Muscle layer of colon (tissue), 2 donors: ENCODE measurements at regions not wholly inside any gene's neighbourhood (a gene's known extent, or its start where the extent isn't known, plus 50 kb on each side); places are given as distances from the start of the nearest gene placed in this dataset.

Experiments
- H3K27ac ChIP-seq: one replicate; pipeline ENCODE4 v1.7.0; 2013; ENCODE audit warnings: low read depth, mild to moderate bottlenecking, low read length, moderate library complexity
- H3K27me3 ChIP-seq, 2 donors: one replicate each; pipeline ENCODE4 v1.7.0; 2013; ENCODE audit warnings: low read length in 2 of 2, mild to moderate bottlenecking in 2 of 2; ENCODE audit not compliant: insufficient read depth in 2 of 2, control insufficient read depth in 1 of 2
- H3K36me3 ChIP-seq: one replicate; pipeline ENCODE4 v1.7.0; 2013; ENCODE audit warnings: mild to moderate bottlenecking, low read length; ENCODE audit not compliant: insufficient read depth
- H3K4me1 ChIP-seq: one replicate; pipeline ENCODE4 v1.7.0; 2013; ENCODE audit warnings: mild to moderate bottlenecking, low read length; ENCODE audit not compliant: insufficient read depth
- H3K4me3 ChIP-seq, 2 donors: one replicate each; pipeline ENCODE4 v1.7.0; 2013; ENCODE audit warnings: low read length in 2 of 2, low read depth in 1 of 2, mild to moderate bottlenecking in 1 of 2, moderate library complexity in 1 of 2
- H3K9ac ChIP-seq: one replicate; pipeline ENCODE4 v1.7.0; 2013; ENCODE audit warnings: low read length
- H3K9me3 ChIP-seq: one replicate; pipeline ENCODE4 v1.7.0; 2013; ENCODE audit warnings: mild to moderate bottlenecking, low read length
- donor health status: abdominal sarcoma.
- donor health status: Adenocarcinoma of cecum.

DNA sequence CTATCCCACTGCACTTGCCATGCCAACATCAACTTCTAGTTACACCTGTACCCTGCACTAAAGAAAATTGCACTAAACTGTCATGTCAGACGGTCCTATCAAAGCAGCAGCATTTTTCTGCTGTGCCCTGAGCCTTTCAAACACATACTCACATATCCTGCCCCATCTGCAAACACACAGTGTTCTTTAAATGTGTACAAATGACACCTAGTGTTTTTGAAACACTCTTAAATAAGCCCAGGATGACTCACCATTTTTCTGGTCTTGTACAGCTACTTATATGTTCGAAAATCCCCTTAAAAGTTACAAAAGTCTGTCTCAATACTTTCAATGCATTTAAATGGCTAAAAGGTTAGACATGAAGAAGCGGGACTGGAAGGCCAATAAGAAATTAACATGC lies 346.7 kb upstream of the PPARGC1A start:
- H3K4me1 ChIP-seq = no peaks in the 10 kb centered on the region
- no peaks in the 10 kb centered on the region for H3K27me3 ChIP-seq
- H3K27ac ChIP-seq = no peak overlapping the region
- H3K36me3 ChIP-seq = no peaks in the 10 kb centered on the region
- no peak overlapping the region for H3K9ac ChIP-seq
- H3K9me3 ChIP-seq = no peaks in the 10 kb centered on the region
- no peak overlapping the region for H3K4me3 ChIP-seq

DNA sequence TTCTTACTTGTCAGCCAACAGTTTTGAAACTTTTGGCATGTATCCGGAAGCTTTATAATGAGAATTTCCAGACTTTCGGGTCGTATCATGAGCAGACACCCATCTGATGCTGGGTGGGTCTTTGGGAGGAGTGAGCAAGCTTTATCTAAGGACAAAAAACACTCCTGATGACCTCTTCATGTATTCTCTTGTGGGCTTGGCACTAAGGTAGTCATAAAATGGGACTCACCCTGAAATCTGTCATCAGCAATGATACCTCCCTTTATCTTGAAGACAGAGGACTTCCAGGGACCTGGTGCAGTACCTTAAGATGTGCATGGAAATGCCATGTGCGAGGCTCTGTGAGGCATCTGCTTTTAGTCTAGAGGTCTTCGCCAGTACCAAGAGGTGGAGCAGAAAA lies 346.3 kb upstream of the PPARGC1A start:
- Histone ChIP-seq H3K27ac (no peak overlapping the region), H3K27me3 (no peaks in the 10 kb centered on the region), H3K36me3 (no peaks in the 10 kb centered on the region), H3K9me3 (no peaks in the 10 kb centered on the region), H3K9ac (no peak overlapping the region), H3K4me1 (no peaks in the 10 kb centered on the region), H3K4me3 (no peak overlapping the region)

DNA sequence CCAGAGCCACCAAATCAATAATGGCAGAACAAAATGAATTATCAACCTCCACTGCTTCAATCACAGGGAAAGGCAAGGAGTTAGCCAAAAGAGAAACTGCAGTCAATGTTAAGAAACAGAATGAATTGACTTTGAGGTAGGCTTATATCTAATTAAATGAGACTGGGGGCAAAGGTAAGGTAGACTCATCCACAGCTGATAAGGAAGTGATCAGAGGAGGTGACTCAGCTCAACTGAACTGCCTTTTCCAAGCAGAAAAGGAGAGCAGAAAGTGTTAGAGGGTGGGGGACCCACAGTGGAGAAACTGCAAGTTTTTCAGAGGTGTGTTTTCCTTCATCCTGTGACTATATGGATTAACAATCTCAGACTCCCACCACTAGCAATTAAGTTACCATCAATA lies 345.8 kb upstream of the PPARGC1A start:
- Histone ChIP-seq H3K27me3 (no peaks in the 10 kb centered on the region), H3K9me3 (no peaks in the 10 kb centered on the region), H3K4me1 (no peaks in the 10 kb centered on the region), H3K4me3 (no peak overlapping the region), H3K27ac (no peak overlapping the region), H3K9ac (no peak overlapping the region), H3K36me3 (no peaks in the 10 kb centered on the region)

DNA sequence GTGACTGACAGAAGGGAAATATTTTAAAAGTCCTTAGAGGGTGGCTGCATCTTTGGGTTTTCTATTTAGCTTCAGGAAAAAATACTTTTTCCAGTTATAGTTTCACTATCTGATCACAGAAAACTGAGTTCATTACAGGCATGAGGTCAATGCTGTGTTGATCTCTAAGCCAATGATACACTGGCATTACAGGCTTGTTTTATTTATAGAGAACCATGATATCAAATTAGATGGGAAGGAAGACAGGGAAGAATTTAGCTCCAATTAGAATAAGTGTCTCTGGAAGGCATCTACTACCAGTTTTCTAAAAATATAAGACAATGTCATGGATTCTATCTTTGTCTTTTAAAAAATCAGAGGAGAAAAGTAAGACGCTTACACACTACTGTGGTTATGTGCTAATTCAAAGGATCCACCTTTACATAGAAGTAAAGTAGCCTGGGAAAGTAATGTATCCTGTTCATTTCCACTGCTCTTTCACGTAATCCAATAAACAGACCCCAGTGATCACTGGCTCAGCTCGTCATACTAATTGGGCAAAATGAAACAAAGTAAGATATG lies 344.5 kb upstream of the PPARGC1A start:
- H3K36me3 ChIP-seq = no peaks in the 10 kb centered on the region
- H3K27ac ChIP-seq = no peak overlapping the region
- no peak overlapping the region for H3K4me3 ChIP-seq
- H3K27me3 ChIP-seq = no peaks in the 10 kb centered on the region
- no peaks in the 10 kb centered on the region for H3K4me1 ChIP-seq
- no peaks in the 10 kb centered on the region for H3K9me3 ChIP-seq
- H3K9ac ChIP-seq = no peak overlapping the region

DNA sequence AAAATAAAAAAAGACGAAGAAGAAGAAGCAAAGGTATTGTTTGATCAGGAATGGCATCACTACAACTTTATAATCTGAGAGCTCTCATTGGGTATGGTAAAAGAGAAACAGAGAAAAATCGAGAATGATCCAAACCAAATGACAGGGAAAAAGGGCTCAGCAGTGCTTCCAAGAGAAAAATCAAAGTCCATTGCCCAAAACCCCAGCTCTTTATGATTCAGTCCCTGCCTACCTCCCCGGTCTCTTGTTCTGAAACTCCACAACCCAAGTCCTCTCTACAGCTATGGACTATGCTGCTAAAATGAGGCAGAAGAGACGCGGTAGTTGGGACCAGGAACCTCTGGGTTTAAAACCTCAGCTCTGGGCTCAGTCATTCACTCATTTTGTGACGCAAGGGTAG lies 341.1 kb upstream of the PPARGC1A start:
- H3K9ac ChIP-seq = no peak overlapping the region
- H3K9me3 ChIP-seq = no peaks in the 10 kb centered on the region
- no peak overlapping the region for H3K4me3 ChIP-seq
- H3K36me3 ChIP-seq = no peaks in the 10 kb centered on the region
- H3K27ac ChIP-seq = no peak overlapping the region
- H3K27me3 ChIP-seq = no peaks in the 10 kb centered on the region
- H3K4me1 ChIP-seq = no peaks in the 10 kb centered on the region

DNA sequence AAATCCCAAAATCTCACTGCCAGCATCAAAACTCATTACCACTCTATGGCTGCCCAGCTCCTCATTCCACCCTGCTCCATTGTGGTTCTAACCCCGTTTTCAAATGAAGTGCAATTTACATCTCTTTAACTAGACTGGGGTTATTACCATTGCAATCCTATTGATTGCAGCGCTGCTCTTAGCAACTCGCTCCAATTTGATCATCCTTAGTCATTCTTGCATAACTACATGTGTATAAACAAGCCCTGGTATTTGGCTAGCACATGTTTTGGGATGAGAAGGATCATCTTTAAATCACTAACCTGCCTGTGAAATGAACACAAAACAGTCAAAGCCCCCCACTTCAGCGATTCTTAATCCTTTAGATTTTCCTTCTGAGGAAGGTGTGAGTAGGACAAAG lies 340.1 kb upstream of the PPARGC1A start:
- Histone ChIP-seq H3K4me3 (no peak overlapping the region), H3K9ac (no peak overlapping the region), H3K4me1 (no peaks in the 10 kb centered on the region), H3K9me3 (no peaks in the 10 kb centered on the region), H3K27me3 (no peaks in the 10 kb centered on the region), H3K36me3 (no peaks in the 10 kb centered on the region), H3K27ac (no peak overlapping the region)

DNA sequence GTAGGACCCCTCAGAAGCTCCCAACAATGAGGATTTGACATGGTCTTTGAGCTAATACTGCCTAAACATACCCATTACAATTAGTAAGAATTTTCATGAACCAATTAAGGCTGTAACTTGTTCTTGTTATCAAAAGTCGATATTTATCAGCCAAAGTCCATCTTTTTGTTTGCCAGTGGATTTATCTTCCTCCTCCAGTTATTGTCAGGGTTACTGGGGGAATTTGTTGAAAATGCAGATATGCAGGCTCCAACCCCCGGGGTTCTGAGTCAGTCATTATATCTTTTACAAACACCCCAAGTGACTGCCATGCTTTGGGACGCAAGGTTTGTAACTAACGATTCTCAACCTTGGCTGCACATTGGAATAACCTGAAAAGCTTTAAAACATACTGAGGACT lies 338.8 kb upstream of the PPARGC1A start:
- Histone ChIP-seq H3K27ac (no peak overlapping the region), H3K4me3 (no peak overlapping the region), H3K9me3 (no peaks in the 10 kb centered on the region), H3K9ac (no peak overlapping the region), H3K36me3 (no peaks in the 10 kb centered on the region), H3K27me3 (no peaks in the 10 kb centered on the region), H3K4me1 (no peaks in the 10 kb centered on the region)

DNA sequence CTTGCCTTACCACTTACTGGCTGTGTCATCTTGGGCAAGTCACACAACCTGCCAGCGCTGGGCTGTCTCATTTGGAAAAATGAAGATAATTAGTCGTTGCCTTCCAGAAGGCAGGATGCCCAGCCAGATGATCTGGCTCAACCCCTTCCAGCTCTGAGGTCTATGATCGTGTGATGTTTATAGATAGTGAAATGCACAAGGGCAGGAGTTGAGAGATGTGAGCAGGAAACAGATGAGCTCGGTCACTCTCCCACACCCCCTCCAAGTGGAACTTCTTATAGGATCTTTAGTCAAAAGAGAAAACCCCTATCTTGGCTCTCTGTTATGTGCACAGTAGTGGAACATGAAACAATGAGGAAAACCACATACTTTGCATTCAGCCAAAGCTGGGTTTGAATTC lies 336.8 kb upstream of the PPARGC1A start:
- no peaks in the 10 kb centered on the region for H3K9me3 ChIP-seq
- no peaks in the 10 kb centered on the region for H3K27me3 ChIP-seq
- H3K4me3 ChIP-seq = no peak overlapping the region
- no peak overlapping the region for H3K27ac ChIP-seq
- no peak overlapping the region for H3K9ac ChIP-seq
- no peaks in the 10 kb centered on the region for H3K4me1 ChIP-seq
- no peaks in the 10 kb centered on the region for H3K36me3 ChIP-seq

DNA sequence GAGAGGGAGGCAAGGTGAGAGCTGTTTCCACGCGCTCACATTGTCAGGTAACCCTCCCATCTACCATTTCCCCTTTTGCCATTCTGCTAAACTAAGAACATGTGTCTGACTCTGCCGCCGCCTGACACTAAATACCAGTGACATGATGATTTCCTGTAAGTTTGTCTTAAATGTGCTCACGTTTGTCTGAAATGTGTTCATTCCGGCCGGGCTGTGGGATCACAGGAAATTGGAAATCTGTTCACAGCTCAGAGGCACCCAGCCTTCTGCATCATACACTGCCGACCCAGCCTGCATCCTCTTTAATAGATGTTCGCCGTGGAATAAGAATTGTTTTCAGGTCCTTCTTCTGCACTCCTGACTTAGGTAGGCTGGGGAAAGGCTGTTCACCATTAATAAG lies 336.2 kb upstream of the PPARGC1A start:
- Histone ChIP-seq H3K4me3 (no peak overlapping the region), H3K27ac (no peak overlapping the region)

DNA sequence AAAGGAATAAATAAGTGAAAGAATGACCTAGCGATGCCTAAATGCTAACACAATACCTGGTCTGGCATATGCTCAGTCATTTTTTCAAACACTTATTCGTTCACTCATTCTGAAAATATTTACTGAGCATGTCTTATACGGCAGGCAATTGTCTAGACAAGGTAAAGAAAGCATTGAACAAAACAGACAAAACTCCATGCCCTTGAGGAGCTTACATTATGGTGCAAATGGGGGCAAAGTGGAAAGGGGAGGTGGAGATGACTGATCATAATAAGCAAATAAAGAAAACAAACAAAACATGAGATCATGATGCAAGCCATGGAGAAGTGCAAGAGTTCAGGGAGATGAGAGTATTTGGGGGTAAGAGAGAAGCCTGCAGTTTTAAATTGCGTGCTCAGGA lies 334.6 kb upstream of the PPARGC1A start:
- H3K27me3 ChIP-seq = no peaks in the 10 kb centered on the region
- no peaks in the 10 kb centered on the region for H3K9me3 ChIP-seq
- no peak overlapping the region for H3K9ac ChIP-seq
- H3K36me3 ChIP-seq = no peaks in the 10 kb centered on the region
- H3K4me3 ChIP-seq = no peak overlapping the region
- no peak overlapping the region for H3K27ac ChIP-seq
- no peaks in the 10 kb centered on the region for H3K4me1 ChIP-seq

More for the DNA sequence above, 336.2 kb upstream of the PPARGC1A start:
- no peaks in the 10 kb centered on the region for H3K27me3 ChIP-seq
- no peaks in the 10 kb centered on the region for H3K9me3 ChIP-seq
- no peaks in the 10 kb centered on the region for H3K4me1 ChIP-seq
- H3K36me3 ChIP-seq = no peaks in the 10 kb centered on the region
- no peak overlapping the region for H3K9ac ChIP-seq

DNA sequence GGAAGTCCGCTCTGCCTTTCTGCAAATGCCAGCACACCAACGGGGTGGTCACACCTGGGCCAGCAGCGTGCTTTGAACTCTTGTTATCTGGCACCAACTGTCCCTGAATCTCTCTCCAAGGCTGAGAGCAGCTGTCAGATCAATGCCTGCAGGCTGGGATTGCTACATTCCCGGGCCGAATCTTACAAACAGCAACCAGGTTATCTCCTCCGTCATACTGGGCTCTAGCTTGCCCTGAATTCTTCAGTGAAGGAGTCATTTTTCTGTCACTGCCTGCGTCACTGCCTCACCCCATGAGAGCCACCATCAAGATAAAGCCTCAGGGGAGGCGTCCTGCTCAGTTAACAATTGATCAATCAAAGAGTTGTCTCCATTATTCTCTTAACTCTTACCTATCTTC lies 329.4 kb upstream of the PPARGC1A start:
- no peaks in the 10 kb centered on the region for H3K9me3 ChIP-seq
- H3K9ac ChIP-seq = no peak overlapping the region
- H3K27me3 ChIP-seq = no peaks in the 10 kb centered on the region
- H3K27ac ChIP-seq = no peak overlapping the region
- H3K4me1 ChIP-seq = no peaks in the 10 kb centered on the region
- H3K4me3 ChIP-seq = no peak overlapping the region
- no peaks in the 10 kb centered on the region for H3K36me3 ChIP-seq

DNA sequence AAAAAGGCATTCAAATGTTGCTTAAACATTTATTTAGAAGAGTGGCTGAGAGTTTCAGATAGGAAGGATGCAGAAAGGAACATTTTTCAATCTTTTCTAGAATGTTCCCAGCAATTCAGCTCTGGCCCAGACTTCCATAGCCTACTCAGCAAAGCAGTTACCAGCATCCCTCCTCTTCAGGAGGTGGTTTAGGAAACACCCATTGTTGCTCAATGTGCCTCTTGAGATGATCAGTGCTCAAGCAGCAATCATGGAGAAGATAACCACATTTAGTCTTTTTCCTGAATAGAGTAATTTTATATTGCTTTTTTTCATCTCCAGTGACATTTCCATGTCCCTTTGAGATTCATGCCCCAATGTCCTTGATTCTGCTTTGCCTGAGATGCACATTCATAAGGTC lies 328.7 kb upstream of the PPARGC1A start:
- H3K27me3 ChIP-seq = no peaks in the 10 kb centered on the region
- no peak overlapping the region for H3K9ac ChIP-seq
- no peaks in the 10 kb centered on the region for H3K9me3 ChIP-seq
- H3K4me3 ChIP-seq = no peak overlapping the region
- no peaks in the 10 kb centered on the region for H3K4me1 ChIP-seq
- H3K27ac ChIP-seq = no peak overlapping the region
- no peaks in the 10 kb centered on the region for H3K36me3 ChIP-seq
